Breast epithelium (tissue), 4 donors: ENCODE measurements at regions not wholly inside any gene's neighbourhood (a gene's known extent, or its start where the extent isn't known, plus 50 kb on each side); places are given as distances from the start of the nearest gene placed in this dataset.
"Not testable (repeated sequence)": the region's sequence is repeated elsewhere in the genome, so short reads cannot be mapped to it uniquely, and the experiment has no call there.

ENCODE experiments used
- DNase-seq, 2 donors: peaks; one replicate each; pipeline ENCODE4 v3.0.0-alpha.2; 2019; ENCODE audit warnings: low spot score in 2 of 2
- H3K27ac ChIP-seq, 2 donors: fragments of 200-600 bp; sonication (generic) in 1 of 2; one replicate each; pipeline ENCODE4 v1.5.1; 2016 to 2019; ENCODE audit warnings: mild to moderate bottlenecking in 1 of 2
- H3K27me3 ChIP-seq, 2 donors: fragments of 200-600 bp; sonication (generic) in 1 of 2; one replicate each; pipeline versions ENCODE4 v1.5.1 to v1.6.0; 2017 to 2019; ENCODE audit warnings: control low read depth in 1 of 2, mild to moderate bottlenecking in 1 of 2
- H3K36me3 ChIP-seq: fragments of 200-600 bp; one replicate; pipeline ENCODE4 v1.5.1; 2019
- H3K4me1 ChIP-seq, 2 donors: fragments of 200-600 bp; sonication (generic); one replicate each; pipeline ENCODE4 v1.5.1; 2016 to 2019; ENCODE audit warnings: control low read depth in 1 of 2
- H3K4me3 ChIP-seq, 3 donors: fragments of 200-600 bp; sonication (generic); 1 replicate in 2 of 3; 2 replicates in 1 of 3; pipeline ENCODE4 v1.5.1; 2016 to 2019; ENCODE audit warnings: mild to moderate bottlenecking in 3 of 3, moderate library complexity in 2 of 3
- H3K9me3 ChIP-seq, 2 donors: fragments of 200-600 bp; sonication (generic) in 1 of 2; one replicate each; pipeline ENCODE4 v1.5.1; 2016 to 2019; ENCODE audit warnings: control low read depth in 1 of 2
- POLR2A ChIP-seq: fragments of 450-650 bp; IDR thresholded peaks from one replicate; pipeline ENCODE4 v1.6.1; 2016; ENCODE audit warnings: antibody characterized with exemption, mild to moderate bottlenecking, moderate library complexity
- POLR2AphosphoS5 ChIP-seq, 3 donors: sonication (generic); formaldehyde crosslinking; IDR thresholded peaks; one replicate each; pipeline ENCODE4 v1.6.1; 2017; ENCODE audit warnings: antibody characterized with exemption in 3 of 3
- intact Hi-C: fragments of 100-400 bp; cut with DNase I; formaldehyde crosslinking; loops from one replicate; pipeline ENCODE4 v1.15.1; 2023; ENCODE audit warnings: low total_unique reads
- TF ChIP-seq, protein P1 (sequence below), 3 donors: fragments of 450-650 bp; IDR thresholded peaks; one replicate each; pipeline ENCODE4 v1.5.1; 2016 to 2017; ENCODE audit warnings: antibody characterized with exemption in 3 of 3, mild to moderate bottlenecking in 3 of 3, moderate library complexity in 3 of 3

DNA sequence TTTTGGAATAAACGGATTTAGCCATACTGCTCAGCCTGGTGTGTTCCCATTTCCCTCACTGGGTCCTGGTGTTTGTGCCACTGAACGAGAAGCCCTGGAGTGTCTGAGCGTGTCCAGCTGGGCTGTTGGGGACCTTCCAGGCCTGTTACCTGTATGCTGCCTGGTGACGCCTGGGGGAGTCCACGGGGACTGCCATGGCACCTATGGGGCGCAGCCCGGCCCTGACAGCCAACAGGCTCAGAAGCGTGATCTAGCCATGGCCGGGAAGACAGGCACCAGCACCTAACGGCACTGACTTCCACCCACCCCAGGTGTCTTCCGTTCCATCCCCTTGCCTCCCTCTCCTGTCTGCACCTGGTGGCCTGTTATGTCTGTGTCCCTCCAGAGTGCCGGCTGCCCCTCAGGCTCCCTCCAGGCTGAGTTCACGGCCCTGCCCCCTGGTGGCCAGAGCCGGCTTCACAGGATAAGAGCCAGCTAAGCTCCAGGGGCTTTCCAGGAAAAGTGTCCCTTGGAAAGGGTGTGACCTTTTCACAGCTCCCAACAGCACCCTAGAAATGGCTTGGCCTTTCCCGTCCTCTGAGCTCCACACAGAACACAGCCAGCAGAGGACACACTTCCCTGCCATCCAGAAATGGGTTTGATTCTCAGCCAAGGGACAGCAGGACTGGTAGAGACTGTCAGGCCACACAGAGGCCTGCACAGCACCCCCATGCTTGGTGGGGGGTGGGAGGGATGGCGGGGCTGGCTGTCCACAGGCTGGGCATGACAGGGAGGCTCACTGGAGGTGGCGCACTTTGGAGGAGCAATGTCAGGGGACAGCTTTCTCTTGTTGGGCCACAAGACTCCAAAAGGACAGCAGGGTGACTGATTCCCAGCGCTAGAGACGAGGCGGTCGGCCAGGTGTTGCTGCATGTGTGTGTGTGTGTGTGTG is 64.0 kb upstream of the LYSMD4 start:
- H3K4me1 ChIP-seq, H3K36me3 ChIP-seq, intact Hi-C loops, H3K9me3 ChIP-seq, H3K4me3 ChIP-seq, H3K27ac ChIP-seq, DNase-seq, H3K27me3 ChIP-seq: not testable (repeated sequence)

GRCh38 chr15:99791881-99792807 is 58.9 kb upstream of the LYSMD4 start:
- not testable (repeated sequence) for H3K4me1 ChIP-seq, H3K27ac ChIP-seq, H3K4me3 ChIP-seq, H3K27me3 ChIP-seq, DNase-seq, H3K36me3 ChIP-seq, H3K9me3 ChIP-seq
- intact Hi-C loops: loop anchor here (5.0 kb wide), 1 partner anchor 1355 kb away; no protein-coding TSS in a partner anchor

- not testable (repeated sequence) for H3K9me3 ChIP-seq, H3K27me3 ChIP-seq, H3K4me1 ChIP-seq, H3K36me3 ChIP-seq, H3K27ac ChIP-seq, H3K4me3 ChIP-seq, DNase-seq
- intact Hi-C loops: loop anchor here (5.0 kb wide), 1 partner anchor 1353 kb away; no protein-coding TSS in a partner anchor
Measured at GRCh38 chr15:99790751-99791150, 57.5 kb upstream of the LYSMD4 start.

GRCh38 chr15:99788156-99788555 is 54.9 kb upstream of the LYSMD4 start:
- TF ChIP-seq, protein P1, sequence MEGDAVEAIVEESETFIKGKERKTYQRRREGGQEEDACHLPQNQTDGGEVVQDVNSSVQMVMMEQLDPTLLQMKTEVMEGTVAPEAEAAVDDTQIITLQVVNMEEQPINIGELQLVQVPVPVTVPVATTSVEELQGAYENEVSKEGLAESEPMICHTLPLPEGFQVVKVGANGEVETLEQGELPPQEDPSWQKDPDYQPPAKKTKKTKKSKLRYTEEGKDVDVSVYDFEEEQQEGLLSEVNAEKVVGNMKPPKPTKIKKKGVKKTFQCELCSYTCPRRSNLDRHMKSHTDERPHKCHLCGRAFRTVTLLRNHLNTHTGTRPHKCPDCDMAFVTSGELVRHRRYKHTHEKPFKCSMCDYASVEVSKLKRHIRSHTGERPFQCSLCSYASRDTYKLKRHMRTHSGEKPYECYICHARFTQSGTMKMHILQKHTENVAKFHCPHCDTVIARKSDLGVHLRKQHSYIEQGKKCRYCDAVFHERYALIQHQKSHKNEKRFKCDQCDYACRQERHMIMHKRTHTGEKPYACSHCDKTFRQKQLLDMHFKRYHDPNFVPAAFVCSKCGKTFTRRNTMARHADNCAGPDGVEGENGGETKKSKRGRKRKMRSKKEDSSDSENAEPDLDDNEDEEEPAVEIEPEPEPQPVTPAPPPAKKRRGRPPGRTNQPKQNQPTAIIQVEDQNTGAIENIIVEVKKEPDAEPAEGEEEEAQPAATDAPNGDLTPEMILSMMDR (IDR thresholded peaks at IDR 0.05): no peak
- no peak for TF ChIP-seq POLR2A
- no peak for TF ChIP-seq POLR2AphosphoS5 (IDR thresholded peaks at IDR 0.05)
- no peak overlapping the region for H3K27ac ChIP-seq
- no peaks in the 10 kb centered on the region for H3K9me3 ChIP-seq
- no peak for DNase-seq
- H3K27me3 ChIP-seq: no peaks in the 10 kb centered on the region
- intact Hi-C loops: no loop called here
- H3K4me3 ChIP-seq: no peak overlapping the region
- no peaks in the 10 kb centered on the region for H3K36me3 ChIP-seq
- no peaks in the 10 kb centered on the region for H3K4me1 ChIP-seq

- H3K4me3 ChIP-seq, H3K36me3 ChIP-seq, H3K27ac ChIP-seq, H3K4me1 ChIP-seq, intact Hi-C loops, DNase-seq, H3K27me3 ChIP-seq, H3K9me3 ChIP-seq: not testable (repeated sequence)
Measured at GRCh38 chr15:99784800-99785199, 51.6 kb upstream of the LYSMD4 start.

DNA sequence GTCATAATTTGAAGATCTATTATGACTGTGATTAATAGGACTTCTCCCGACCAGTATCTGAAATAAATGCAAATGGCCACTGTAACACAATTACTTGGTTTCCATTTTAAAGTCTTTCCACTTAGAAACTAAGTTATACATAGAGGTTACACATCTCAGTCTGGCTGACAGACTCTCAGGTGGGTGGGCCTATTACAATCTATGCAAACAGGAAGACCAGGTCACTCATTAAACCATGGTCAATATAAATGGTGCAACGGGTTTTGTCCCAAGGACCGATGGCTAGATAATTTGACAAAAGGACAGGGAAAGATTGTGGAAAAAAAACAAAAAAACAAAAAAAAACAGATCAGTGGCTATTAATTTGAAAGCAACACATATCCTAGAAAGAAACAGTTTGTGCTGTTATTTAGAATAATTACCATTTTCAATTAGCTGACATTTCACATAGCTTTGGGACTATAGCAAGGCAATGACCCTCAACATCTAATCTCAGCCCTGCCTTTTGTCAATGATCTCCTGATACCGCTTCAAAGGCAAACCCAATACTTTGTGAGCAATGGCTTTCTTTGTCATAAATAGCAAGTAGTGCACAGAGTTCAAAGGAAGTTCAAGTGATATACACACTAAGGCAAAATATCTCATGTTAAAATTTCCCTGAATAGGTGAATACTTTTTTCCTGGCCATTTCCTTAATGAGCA is 50.8 kb upstream of the LYSMD4 start:
- H3K4me1 ChIP-seq, H3K36me3 ChIP-seq, H3K4me3 ChIP-seq, intact Hi-C loops, DNase-seq, H3K27ac ChIP-seq, H3K9me3 ChIP-seq, H3K27me3 ChIP-seq: not testable (repeated sequence)
